RCC 7860 (cell line): ENCODE measurements at regions not wholly inside any gene's neighbourhood (a gene's known extent, or its start where the extent isn't known, plus 50 kb on each side); places are given as distances from the start of the nearest gene placed in this dataset.
"Not testable (repeated sequence)": the region's sequence is repeated elsewhere in the genome, so short reads cannot be mapped to it uniquely, and the experiment has no call there.

ENCODE experiments used
- DNase-seq: peaks from one replicate; pipeline ENCODE4 v3.0.0-alpha.2; 2015; ENCODE audit warnings: low spot score
- FAIRE-seq: peaks from 2 replicates; lab custom pipeline; 2012; peaks lifted over from hg19 to GRCh38; lab: Jason Lieb, UNC

GRCh38 chr2:85942346-85942957, 53.7 kb upstream of the ST3GAL5 start:
- no peak for FAIRE-seq
- no peak for DNase-seq

- not testable (repeated sequence) for FAIRE-seq, DNase-seq
Observed at GRCh38 chr2:85941490-85941889, 52.7 kb upstream of the ST3GAL5 start.

- FAIRE-seq = no peak
Observed at GRCh38 chr2:85939131-85939530, 50.3 kb upstream of the ST3GAL5 start.

More at GRCh38 chr2:85939131-85939530, 50.3 kb upstream of the ST3GAL5 start:
- no peak for DNase-seq
